ENCODE measurements at regions not wholly inside any gene's neighbourhood (a gene's known extent, or its start where the extent isn't known, plus 50 kb on each side); places are given as distances from the start of the nearest gene placed in this dataset.

- no peak for TF ChIP-seq POLR2A (IDR thresholded peaks at IDR 0.05)
- TF ChIP-seq CTCF (IDR thresholded peaks at IDR 0.05), result no peak
Observed at GRCh38 chr14:71328183-71328582, 420.9 kb downstream of the PCNX1 start.

Measured in right lobe of liver (tissue), 4 donors.